Lower leg skin (tissue), 3 donors: ENCODE measurements at regions not wholly inside any gene's neighbourhood (a gene's known extent, or its start where the extent isn't known, plus 50 kb on each side); places are given as distances from the start of the nearest gene placed in this dataset.

Experiments used
- CTCF ChIP-seq, 3 donors: fragments of 450-650 bp; IDR thresholded peaks; one replicate each; pipeline ENCODE4 v1.5.1; 2016; ENCODE audit warnings: antibody characterized with exemption in 3 of 3, mild to moderate bottlenecking in 3 of 3, moderate library complexity in 2 of 3
- POLR2A ChIP-seq, 2 donors: fragments of 450-650 bp; IDR thresholded peaks; one replicate each; pipeline ENCODE4 v1.6.1; 2016 to 2017; ENCODE audit warnings: antibody characterized with exemption in 2 of 2, mild to moderate bottlenecking in 1 of 2, moderate library complexity in 1 of 2

- TF ChIP-seq CTCF (IDR thresholded peaks at IDR 0.05) (no peak), POLR2A (IDR thresholded peaks at IDR 0.05) (no peak)
Measured at GRCh38 chr22:27223317-27224177, 566.2 kb downstream of the MIAT start.
